Hypothalamus (tissue), 51 donors: ENCODE measurements at regions not wholly inside any gene's neighbourhood (a gene's known extent, or its start where the extent isn't known, plus 50 kb on each side); places are given as distances from the start of the nearest gene placed in this dataset.
A peak's percentile ranks its signal among the peaks of the same experiment; 100 is the strongest.
"Not testable (repeated sequence)": the region's sequence is repeated elsewhere in the genome, so short reads cannot be mapped to it uniquely, and the experiment has no call there.

ENCODE experiments used
- DNase-seq, 51 donors: peaks; one replicate each; lab custom pipeline; 2025; lab: John Stamatoyannopoulos, UW

GRCh38 chr5:102049517-102049916 is 246.6 kb downstream of the SLCO4C1 start:
- no peak for DNase-seq

- no peak for DNase-seq
These were observed 247.1 kb downstream of the SLCO4C1 start for GRCh38 chr5:102048940-102049339.

- not testable (repeated sequence) for DNase-seq
These were observed 249.0 kb downstream of the SLCO4C1 start for GRCh38 chr5:102047073-102047472.

GRCh38 chr5:102040326-102040725 is 255.8 kb downstream of the SLCO4C1 start:
- DNase-seq: no peak

- no peak for DNase-seq
These were observed 259.2 kb downstream of the SLCO4C1 start for GRCh38 chr5:102036927-102037326.

- DNase-seq: no peak
These were observed 264.4 kb downstream of the SLCO4C1 start for GRCh38 chr5:102031711-102032110.

- DNase-seq: no peak
These were observed 277.4 kb downstream of the SLCO4C1 start for GRCh38 chr5:102018690-102019089.

GRCh38 chr5:102018279-102018678 is 277.8 kb downstream of the SLCO4C1 start:
- no peak for DNase-seq

GRCh38 chr5:102014371-102014770 is 281.7 kb downstream of the SLCO4C1 start:
- DNase-seq: no peak

- DNase-seq: no peak
These were observed 285.4 kb downstream of the SLCO4C1 start for GRCh38 chr5:102010644-102011043.

- no peak for DNase-seq
These were observed 298.8 kb downstream of the SLCO4C1 start for GRCh38 chr5:101997235-101997634.

- no peak for DNase-seq
These were observed 300.5 kb downstream of the SLCO4C1 start for GRCh38 chr5:101995585-101995984.

GRCh38 chr5:101991486-101991885 is 304.6 kb downstream of the SLCO4C1 start:
- DNase-seq: no peak

GRCh38 chr5:101989659-101990058 is 306.4 kb downstream of the SLCO4C1 start:
- no peak for DNase-seq

- peak in 1 of 51 donors; percentile 38 for DNase-seq
These were observed 318.2 kb downstream of the SLCO4C1 start for GRCh38 chr5:101977729-101978345.

GRCh38 chr5:101976933-101977332 is 319.2 kb downstream of the SLCO4C1 start:
- DNase-seq: no peak

- no peak for DNase-seq
These were observed 326.3 kb downstream of the SLCO4C1 start for GRCh38 chr5:101969742-101970141.

- DNase-seq: no peak
These were observed 329.6 kb downstream of the SLCO4C1 start for GRCh38 chr5:101966476-101966875.

- DNase-seq: no peak
These were observed 340.2 kb downstream of the SLCO4C1 start for GRCh38 chr5:101955891-101956290.

GRCh38 chr5:101950019-101950418 is 346.1 kb downstream of the SLCO4C1 start:
- DNase-seq: no peak

- DNase-seq: no peak
These were observed 347.5 kb downstream of the SLCO4C1 start for GRCh38 chr5:101948615-101949014.

GRCh38 chr5:101943784-101944183 is 352.3 kb downstream of the SLCO4C1 start:
- no peak for DNase-seq

GRCh38 chr5:101942321-101942882 is 353.7 kb downstream of the SLCO4C1 start:
- DNase-seq: peak in 10 of 51 donors; percentile 1 to 21 (median 4)
